Thyroid gland (tissue), 4 donors: ENCODE measurements at regions not wholly inside any gene's neighbourhood (a gene's known extent, or its start where the extent isn't known, plus 50 kb on each side); places are given as distances from the start of the nearest gene placed in this dataset.

Source experiments
- CTCF ChIP-seq, 6 experiments: fragments of 200-600 bp in 3 of 6; fragments of 450-650 bp in 3 of 6; sonication (generic) in 3 of 6; IDR thresholded peaks; one replicate each; pipeline ENCODE4 v1.5.1; 2016 to 2019; ENCODE audit warnings: antibody characterized with exemption in 6 of 6, mild to moderate bottlenecking in 2 of 6, inconsistent platforms in 1 of 6, moderate library complexity in 1 of 6
- POLR2A ChIP-seq, 2 donors: fragments of 450-650 bp; IDR thresholded peaks; one replicate each; pipeline ENCODE4 v1.6.1; 2017; ENCODE audit warnings: antibody characterized with exemption in 2 of 2, mild to moderate bottlenecking in 2 of 2, moderate library complexity in 1 of 2

GRCh38 chr10:3271354-3272115 lies 99.0 kb upstream of the PITRM1 start:
- TF ChIP-seq CTCF (IDR thresholded peaks at IDR 0.05): no peak
- no peak for TF ChIP-seq POLR2A (IDR thresholded peaks at IDR 0.05)
